Globus pallidus (tissue), 1 donor: ENCODE measurements at regions not wholly inside any gene's neighbourhood (a gene's known extent, or its start where the extent isn't known, plus 50 kb on each side); places are given as distances from the start of the nearest gene placed in this dataset.

Experiments used
- DNase-seq: peaks from one replicate; pipeline ENCODE4 v3.0.0-alpha.2; 2015; ENCODE audit warnings: low spot score

GRCh38 chr20:11350126-11351005, 567.3 kb upstream of the BTBD3 start:
- no peak for DNase-seq

GRCh38 chr20:11352041-11352440, 565.7 kb upstream of the BTBD3 start:
- DNase-seq = no peak

- DNase-seq = no peak
Measured at GRCh38 chr20:11354846-11355245, 562.8 kb upstream of the BTBD3 start.

- no peak for DNase-seq
Measured at GRCh38 chr20:11355345-11355744, 562.3 kb upstream of the BTBD3 start.

- no peak for DNase-seq
Measured at GRCh38 chr20:11356061-11356460, 561.6 kb upstream of the BTBD3 start.

- DNase-seq = no peak
Measured at GRCh38 chr20:11362450-11362849, 555.2 kb upstream of the BTBD3 start.

- no peak for DNase-seq
Measured at GRCh38 chr20:11364736-11365135, 553.0 kb upstream of the BTBD3 start.

GRCh38 chr20:11366660-11367059, 551.0 kb upstream of the BTBD3 start:
- no peak for DNase-seq

- DNase-seq = no peak
Measured at GRCh38 chr20:11368499-11368898, 549.2 kb upstream of the BTBD3 start.

- DNase-seq = no peak
Measured at GRCh38 chr20:11368965-11369711, 548.6 kb upstream of the BTBD3 start.

GRCh38 chr20:11371831-11372230, 545.9 kb upstream of the BTBD3 start:
- DNase-seq = no peak

- peak; percentile 15 for DNase-seq
Measured at GRCh38 chr20:11372876-11373790, 544.6 kb upstream of the BTBD3 start.

GRCh38 chr20:11375335-11375734, 542.4 kb upstream of the BTBD3 start:
- DNase-seq = no peak

- no peak for DNase-seq
Measured at GRCh38 chr20:11375966-11376365, 541.7 kb upstream of the BTBD3 start.

- DNase-seq = no peak
Measured at GRCh38 chr20:11376420-11376819, 541.3 kb upstream of the BTBD3 start.

GRCh38 chr20:11376998-11377397, 540.7 kb upstream of the BTBD3 start:
- no peak for DNase-seq

GRCh38 chr20:11377761-11378160, 539.9 kb upstream of the BTBD3 start:
- DNase-seq = no peak

- DNase-seq = no peak
Measured at GRCh38 chr20:11378252-11378651, 539.4 kb upstream of the BTBD3 start.

- no peak for DNase-seq
Measured at GRCh38 chr20:11379257-11380011, 538.3 kb upstream of the BTBD3 start.

- no peak for DNase-seq
Measured at GRCh38 chr20:11380283-11380682, 537.4 kb upstream of the BTBD3 start.

- no peak for DNase-seq
Measured at GRCh38 chr20:11387189-11387754, 530.4 kb upstream of the BTBD3 start.
